GM19023 (cell line): ENCODE measurements at regions not wholly inside any gene's neighbourhood (a gene's known extent, or its start where the extent isn't known, plus 50 kb on each side); places are given as distances from the start of the nearest gene placed in this dataset.

Experiments used
- ATAC-seq: cut with Tn5 transposase; IDR thresholded peaks from one replicate; pipeline ENCODE4 v1.9.1; 2021; ENCODE audit warnings: mild to moderate bottlenecking, moderate library complexity; ENCODE audit not compliant: unreplicated experiment

DNA sequence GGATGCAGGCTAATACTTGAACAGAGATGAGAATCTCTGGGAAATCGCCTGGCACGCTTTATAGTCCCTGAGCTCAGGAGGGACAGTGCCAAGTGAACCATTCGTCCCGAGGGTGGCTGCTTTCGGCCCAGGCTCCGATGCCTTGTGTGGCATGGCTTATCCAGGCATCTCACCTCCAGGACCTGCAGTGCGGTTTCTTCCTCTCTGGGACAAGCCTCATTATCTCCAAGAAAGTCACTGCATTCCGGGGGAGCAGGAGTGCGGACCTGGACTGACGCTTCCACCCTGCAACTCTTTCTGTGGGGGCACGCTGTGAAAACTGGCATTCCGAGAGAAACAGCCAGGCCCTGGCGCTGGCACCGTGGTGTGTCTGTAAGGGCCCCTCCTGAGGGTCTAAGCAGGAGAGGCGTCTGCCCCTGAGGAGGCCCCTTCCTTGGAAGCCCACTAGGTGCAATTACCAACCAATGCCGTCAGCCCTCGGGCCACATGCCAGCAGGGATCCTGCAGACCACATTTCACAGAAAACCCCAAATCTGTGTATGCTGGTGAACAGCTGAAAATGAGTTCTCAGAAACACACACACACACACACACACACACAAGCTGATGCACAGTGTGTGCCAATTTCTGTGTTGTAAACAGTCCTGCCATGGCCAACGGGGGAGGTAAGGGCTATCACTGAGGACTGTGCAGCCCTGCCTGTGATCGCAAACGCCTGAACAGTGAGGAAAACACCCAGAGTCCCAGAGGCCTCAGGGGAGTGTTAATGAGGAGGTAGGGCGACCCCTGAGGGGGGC is 351.9 kb upstream of the SALL3 start:
- ATAC-seq: no peak

DNA sequence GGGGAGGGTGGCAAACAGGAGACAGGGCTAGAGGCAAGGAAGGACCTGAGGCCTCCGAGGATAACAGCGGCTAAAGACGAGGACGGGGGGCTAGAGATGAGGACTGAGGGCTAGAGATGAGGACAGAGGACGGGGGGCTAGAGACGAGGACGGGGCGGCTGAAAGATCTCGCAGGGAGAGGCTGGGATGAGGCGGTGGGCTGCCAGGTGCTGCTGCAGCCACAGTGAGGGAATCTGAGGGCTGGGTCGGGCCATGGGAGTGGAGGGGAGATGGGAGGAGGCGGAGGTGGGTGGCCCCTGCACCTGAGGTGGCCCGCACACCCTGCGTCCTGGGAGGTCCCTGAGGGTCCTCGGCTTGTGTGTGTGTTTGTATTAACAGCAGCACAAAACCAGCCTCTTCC is 350.2 kb upstream of the SALL3 start:
- ATAC-seq: no peak

DNA sequence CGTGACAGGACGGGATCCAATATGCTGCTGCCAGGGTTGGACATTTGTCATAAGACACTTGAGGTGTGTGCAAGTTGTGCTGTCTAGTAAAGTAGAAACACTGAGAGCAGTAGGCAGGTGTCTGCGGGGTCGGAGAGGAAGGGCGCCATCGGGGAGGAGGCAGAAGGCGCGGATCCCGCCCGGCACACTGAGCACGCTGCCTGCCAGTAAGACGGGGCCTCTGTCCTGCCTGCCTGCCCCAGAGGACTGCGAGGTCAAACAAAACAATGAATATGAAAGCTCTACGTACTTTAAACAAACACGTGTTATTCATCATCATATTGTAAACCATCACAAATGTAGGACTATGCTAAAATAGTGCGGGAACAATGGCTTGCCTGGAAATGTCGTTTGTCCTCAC is 349.3 kb upstream of the SALL3 start:
- no peak for ATAC-seq

GRCh38 chr18:78630981-78631510 is 348.6 kb upstream of the SALL3 start:
- no peak for ATAC-seq

DNA sequence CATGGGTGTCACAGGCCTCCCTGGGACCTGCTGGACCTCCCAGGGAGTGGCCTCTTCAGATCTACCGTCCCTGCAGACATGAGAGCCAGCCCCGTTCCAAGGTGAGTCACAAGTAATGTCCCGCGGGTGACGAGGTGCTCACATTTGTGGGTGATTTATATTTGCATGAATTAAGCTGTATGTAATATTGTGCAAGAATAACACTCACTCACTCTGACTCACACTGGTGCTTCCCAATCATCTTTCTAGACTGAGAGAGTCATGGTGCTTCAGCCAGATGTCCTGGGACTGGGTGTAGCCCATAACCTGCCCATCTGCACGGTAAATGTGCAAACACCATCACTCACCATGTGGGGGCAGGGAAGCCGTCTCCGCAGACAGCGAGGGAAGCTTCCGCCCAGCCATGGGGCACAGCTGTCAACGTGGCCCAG is 347.5 kb upstream of the SALL3 start:
- no peak for ATAC-seq

DNA sequence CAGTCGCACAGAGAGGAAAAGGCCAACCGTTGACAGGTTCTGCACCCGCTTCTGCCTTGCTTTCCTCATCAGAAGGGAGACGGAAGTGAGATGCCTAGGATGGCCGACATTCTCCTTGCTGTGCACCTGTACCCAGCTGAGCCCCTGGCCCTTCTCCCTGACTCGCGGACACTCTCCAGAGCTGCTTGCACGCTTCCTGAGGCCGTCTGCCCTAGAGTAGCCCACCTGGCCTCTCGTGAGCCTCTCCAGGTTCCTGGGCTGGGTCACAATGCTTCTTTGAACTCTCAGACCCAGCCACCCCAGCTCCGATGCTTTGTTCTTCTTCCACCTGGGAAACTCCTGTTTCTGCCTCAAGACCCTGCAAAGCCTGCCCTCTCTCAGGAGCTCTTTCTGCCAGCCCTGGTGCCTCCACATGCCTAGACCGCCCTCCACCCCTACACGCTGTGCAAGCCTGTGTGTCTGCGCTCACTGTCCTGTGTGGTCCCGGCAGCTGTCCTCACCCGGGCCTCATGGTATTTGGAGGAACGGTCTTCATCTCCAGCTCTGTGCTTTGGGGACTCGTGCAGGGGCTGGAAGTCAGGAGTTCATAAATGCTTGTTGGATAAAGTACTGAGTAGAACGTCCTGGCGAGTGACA is 345.4 kb upstream of the SALL3 start:
- no peak for ATAC-seq

DNA sequence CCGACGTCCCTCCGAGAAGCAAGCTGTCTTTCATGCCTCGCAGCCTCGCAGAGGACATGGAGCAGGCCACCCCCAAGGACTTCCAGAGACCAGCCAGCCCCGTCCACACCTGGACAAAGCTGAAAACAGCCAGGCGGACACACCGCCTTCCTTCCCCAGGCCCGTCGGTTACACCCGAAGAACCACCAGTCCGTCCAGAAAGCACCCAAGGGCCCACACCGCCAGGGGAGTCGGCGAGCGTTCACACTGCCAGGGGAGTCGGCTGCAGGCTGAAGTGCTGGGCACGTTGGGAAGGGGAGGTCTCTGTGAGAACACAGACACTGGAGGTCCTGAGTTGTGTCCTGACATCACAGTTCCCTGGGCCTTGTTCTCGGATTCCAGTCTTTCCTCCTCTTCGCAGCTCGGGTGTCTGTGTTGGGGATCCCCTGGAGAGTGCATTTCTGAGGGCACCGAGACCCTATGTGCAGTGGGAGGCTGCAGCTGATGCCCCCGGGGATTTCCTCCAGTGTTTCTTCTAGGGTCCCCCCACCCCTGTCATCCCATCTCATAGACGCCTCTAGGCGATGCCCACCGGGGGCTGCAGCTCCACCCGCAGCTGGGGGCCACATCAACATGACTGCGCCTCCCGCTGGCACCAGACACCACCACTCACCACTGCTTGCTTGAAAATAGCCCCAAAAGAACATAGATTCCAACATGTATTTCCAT is 344.4 kb upstream of the SALL3 start:
- no peak for ATAC-seq

GRCh38 chr18:78636260-78636659 is 343.4 kb upstream of the SALL3 start:
- no peak for ATAC-seq

- no peak for ATAC-seq
These were observed 341.9 kb upstream of the SALL3 start for GRCh38 chr18:78637442-78638402.

- no peak for ATAC-seq
These were observed 340.3 kb upstream of the SALL3 start for GRCh38 chr18:78639006-78639950.

- no peak for ATAC-seq
These were observed 339.2 kb upstream of the SALL3 start for GRCh38 chr18:78640246-78640995.

DNA sequence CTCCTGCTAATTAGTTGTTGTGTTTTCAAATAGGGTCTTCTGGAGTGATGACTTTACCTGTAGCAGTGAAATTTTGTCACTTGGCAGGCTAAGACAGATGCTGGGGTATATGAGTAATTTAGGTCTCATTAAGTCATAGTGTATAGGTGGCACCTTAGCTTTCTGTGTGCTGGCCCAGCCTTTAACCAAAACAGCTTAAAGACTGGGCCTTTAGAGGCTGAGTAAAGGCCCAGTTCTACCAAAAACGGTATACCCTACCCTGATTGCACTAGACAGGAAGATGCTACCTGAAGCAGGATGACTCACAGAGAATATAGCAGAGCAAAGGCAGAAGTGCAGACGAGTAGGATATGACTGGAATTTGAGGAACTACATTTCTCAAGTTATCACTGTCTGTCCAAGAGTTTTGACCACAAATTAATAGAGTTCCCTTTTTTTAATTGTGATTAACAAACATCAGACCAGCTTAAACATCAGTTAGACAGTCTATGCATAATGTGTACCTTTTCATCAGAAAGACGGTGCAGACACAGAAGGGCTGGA is 337.9 kb upstream of the SALL3 start:
- ATAC-seq: no peak

DNA sequence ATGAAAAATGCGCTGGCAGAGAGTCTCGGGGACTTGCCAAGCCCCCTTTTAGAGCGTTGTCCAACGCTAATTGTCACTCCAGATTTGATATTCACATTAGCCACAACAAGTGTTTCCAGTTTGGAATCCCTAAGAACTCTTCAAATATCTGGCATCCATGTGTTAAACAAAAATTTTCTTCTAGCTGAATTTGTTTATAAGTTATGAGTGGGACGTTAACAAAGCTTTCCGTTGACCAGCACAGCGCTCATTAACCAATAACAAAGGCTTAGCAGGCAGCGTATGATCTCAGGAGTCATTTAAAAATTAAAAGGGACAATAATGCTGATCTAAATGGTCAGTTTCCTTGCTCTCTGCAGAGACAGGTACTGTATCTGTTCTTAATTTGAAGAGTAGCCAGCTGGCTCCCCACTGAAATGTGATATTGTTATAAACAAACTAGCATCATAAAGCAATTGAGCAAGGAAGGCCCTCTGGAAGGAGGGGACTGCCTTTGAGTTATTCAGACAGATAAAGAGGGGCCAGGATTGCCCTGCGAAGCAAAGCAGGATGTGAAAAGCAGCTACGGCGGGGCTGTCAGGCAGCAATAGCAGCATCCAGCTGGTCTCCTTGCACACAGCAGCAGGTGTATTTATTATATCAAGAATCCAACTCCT is 337.2 kb upstream of the SALL3 start:
- ATAC-seq: no peak

- no peak for ATAC-seq
These were observed 336.6 kb upstream of the SALL3 start for GRCh38 chr18:78643004-78643403.

GRCh38 chr18:78643981-78644380 is 335.6 kb upstream of the SALL3 start:
- ATAC-seq: no peak

DNA sequence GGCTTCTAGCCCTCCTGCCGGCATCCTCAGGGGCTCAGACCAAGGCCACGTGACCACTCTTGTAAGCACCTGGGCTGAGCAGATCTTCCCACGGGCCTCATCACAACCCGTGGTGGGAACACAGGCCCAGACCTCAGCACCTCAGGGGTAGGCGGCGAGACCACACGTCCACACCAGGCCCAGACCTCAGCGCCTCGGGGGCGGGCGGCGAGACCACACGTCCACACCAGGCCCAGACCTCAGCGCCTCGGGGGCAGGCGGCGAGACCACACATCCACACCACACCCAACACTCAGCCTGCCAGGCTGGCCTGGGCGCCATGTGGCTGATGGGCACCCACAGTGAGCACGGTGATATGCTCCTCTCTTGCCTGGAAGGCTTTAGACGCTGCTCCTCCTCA is 334.4 kb upstream of the SALL3 start:
- ATAC-seq: no peak

DNA sequence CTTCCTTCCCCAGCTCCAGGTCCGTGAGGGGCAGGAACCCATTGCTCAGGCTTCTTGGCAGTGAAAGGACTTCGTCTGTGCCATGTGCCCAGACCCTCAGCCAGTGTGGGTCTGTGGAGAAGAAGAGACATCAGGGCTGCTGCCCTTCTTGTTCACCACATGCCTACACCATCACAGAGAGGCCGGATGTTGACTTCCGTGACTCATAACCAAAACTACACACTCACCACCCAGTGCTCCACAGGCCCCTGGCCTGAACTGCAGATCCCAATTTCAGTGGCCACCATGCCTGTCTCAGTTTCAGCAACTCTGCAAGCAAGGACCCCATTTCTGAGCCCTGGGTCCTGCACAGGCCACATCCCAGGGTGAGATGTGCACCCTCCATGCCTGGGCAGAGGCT is 332.6 kb upstream of the SALL3 start:
- ATAC-seq: no peak

GRCh38 chr18:78649421-78649820 is 330.2 kb upstream of the SALL3 start:
- ATAC-seq: no peak
